ENCODE measurements at regions not wholly inside any gene's neighbourhood (a gene's known extent, or its start where the extent isn't known, plus 50 kb on each side); places are given as distances from the start of the nearest gene placed in this dataset.
A peak's percentile ranks its signal among the peaks of the same experiment; 100 is the strongest.

- Histone ChIP-seq H3K27me3 (ENCODE audit: control insufficient read depth, insufficient read depth, low read length) (no peaks in the 10 kb centered on the region), H3K4me1 (ENCODE audit: control insufficient read depth, insufficient read depth, low read length) (no peaks in the 10 kb centered on the region), H3K4me3 (ENCODE audit: low read depth, low read length) (no peak overlapping the region), H3K9me3 (ENCODE audit: control insufficient read depth, insufficient read depth, low read length) (no peaks in the 10 kb centered on the region), H3K27ac (ENCODE audit: low read depth, low read length) (no peak overlapping the region), H3K36me3 (ENCODE audit: control insufficient read depth, insufficient read depth, low read length) (no peaks in the 10 kb centered on the region)
- DNase-seq (ENCODE audit: low read depth in 4 of 6, low spot score in 6 of 6) = peak in 1 of 6 donors; percentile 16
Measured at GRCh38 chr4:34253239-34253638, 1991.1 kb downstream of the ARAP2 start.

GRCh38 chr4:34258176-34258575 is 1986.1 kb downstream of the ARAP2 start:
- whole genome bisulfite sequencing (ENCODE audit: insufficient coverage) = no CpG with 5 or more reads among the region's 2 CpGs
- Histone ChIP-seq H3K4me3 (ENCODE audit: low read depth, low read length) (no peak overlapping the region), H3K27ac (ENCODE audit: low read depth, low read length) (no peak overlapping the region), H3K9me3 (ENCODE audit: control insufficient read depth, insufficient read depth, low read length) (no peaks in the 10 kb centered on the region), H3K4me1 (ENCODE audit: control insufficient read depth, insufficient read depth, low read length) (no peaks in the 10 kb centered on the region), H3K36me3 (ENCODE audit: control insufficient read depth, insufficient read depth, low read length) (no peaks in the 10 kb centered on the region), H3K27me3 (ENCODE audit: control insufficient read depth, insufficient read depth, low read length) (no peaks in the 10 kb centered on the region)
- no peak for DNase-seq (ENCODE audit: low read depth in 4 of 6, low spot score in 6 of 6)

GRCh38 chr4:34261799-34262314 is 1982.5 kb downstream of the ARAP2 start:
- DNase-seq (ENCODE audit: low read depth in 4 of 6, low spot score in 6 of 6) = no peak
- H3K27ac ChIP-seq (ENCODE audit: low read depth, low read length) = no peak overlapping the region
- WGBS (ENCODE audit: insufficient coverage) = 96% methylated on average over 2 of the region's 2 CpGs
- H3K36me3 ChIP-seq (ENCODE audit: control insufficient read depth, insufficient read depth, low read length) = no peaks in the 10 kb centered on the region
- no peaks in the 10 kb centered on the region for H3K4me1 ChIP-seq (ENCODE audit: control insufficient read depth, insufficient read depth, low read length)
- no peak overlapping the region for H3K4me3 ChIP-seq (ENCODE audit: low read depth, low read length)
- no peaks in the 10 kb centered on the region for H3K9me3 ChIP-seq (ENCODE audit: control insufficient read depth, insufficient read depth, low read length)
- no peaks in the 10 kb centered on the region for H3K27me3 ChIP-seq (ENCODE audit: control insufficient read depth, insufficient read depth, low read length)

- Histone ChIP-seq H3K4me1 (ENCODE audit: control insufficient read depth, insufficient read depth, low read length) (no peaks in the 10 kb centered on the region), H3K9me3 (ENCODE audit: control insufficient read depth, insufficient read depth, low read length) (no peaks in the 10 kb centered on the region), H3K27ac (ENCODE audit: low read depth, low read length) (no peak overlapping the region), H3K36me3 (ENCODE audit: control insufficient read depth, insufficient read depth, low read length) (no peaks in the 10 kb centered on the region), H3K4me3 (ENCODE audit: low read depth, low read length) (no peak overlapping the region), H3K27me3 (ENCODE audit: control insufficient read depth, insufficient read depth, low read length) (no peaks in the 10 kb centered on the region)
- no peak for DNase-seq (ENCODE audit: low read depth in 4 of 6, low spot score in 6 of 6)
- WGBS (ENCODE audit: insufficient coverage) = no CpG with 5 or more reads among the region's 1 CpG
Measured at GRCh38 chr4:34269613-34270012, 1974.7 kb downstream of the ARAP2 start.

- 100% methylated on average over 2 of the region's 5 CpGs for WGBS (ENCODE audit: insufficient coverage)
- Histone ChIP-seq H3K27ac (ENCODE audit: low read depth, low read length) (no peak overlapping the region), H3K4me3 (ENCODE audit: low read depth, low read length) (no peak overlapping the region), H3K4me1 (ENCODE audit: control insufficient read depth, insufficient read depth, low read length) (no peaks in the 10 kb centered on the region), H3K9me3 (ENCODE audit: control insufficient read depth, insufficient read depth, low read length) (no peaks in the 10 kb centered on the region), H3K36me3 (ENCODE audit: control insufficient read depth, insufficient read depth, low read length) (no peaks in the 10 kb centered on the region), H3K27me3 (ENCODE audit: control insufficient read depth, insufficient read depth, low read length) (no peaks in the 10 kb centered on the region)
- no peak for DNase-seq (ENCODE audit: low read depth in 4 of 6, low spot score in 6 of 6)
Measured at GRCh38 chr4:34271479-34272355, 1972.6 kb downstream of the ARAP2 start.

GRCh38 chr4:34279011-34279410 is 1965.3 kb downstream of the ARAP2 start:
- H3K27ac ChIP-seq (ENCODE audit: low read depth, low read length) = no peak overlapping the region
- no peak overlapping the region for H3K4me3 ChIP-seq (ENCODE audit: low read depth, low read length)
- H3K36me3 ChIP-seq (ENCODE audit: control insufficient read depth, insufficient read depth, low read length) = no peaks in the 10 kb centered on the region
- no peaks in the 10 kb centered on the region for H3K27me3 ChIP-seq (ENCODE audit: control insufficient read depth, insufficient read depth, low read length)
- no peaks in the 10 kb centered on the region for H3K4me1 ChIP-seq (ENCODE audit: control insufficient read depth, insufficient read depth, low read length)
- DNase-seq (ENCODE audit: low read depth in 4 of 6, low spot score in 6 of 6) = no peak
- H3K9me3 ChIP-seq (ENCODE audit: control insufficient read depth, insufficient read depth, low read length) = no peaks in the 10 kb centered on the region

- peak in 1 of 6 donors; percentile 10 for DNase-seq (ENCODE audit: low read depth in 4 of 6, low spot score in 6 of 6)
- Histone ChIP-seq H3K9me3 (ENCODE audit: control insufficient read depth, insufficient read depth, low read length) (no peaks in the 10 kb centered on the region), H3K36me3 (ENCODE audit: control insufficient read depth, insufficient read depth, low read length) (no peaks in the 10 kb centered on the region), H3K27ac (ENCODE audit: low read depth, low read length) (no peak overlapping the region), H3K4me1 (ENCODE audit: control insufficient read depth, insufficient read depth, low read length) (no peaks in the 10 kb centered on the region), H3K27me3 (ENCODE audit: control insufficient read depth, insufficient read depth, low read length) (no peaks in the 10 kb centered on the region), H3K4me3 (ENCODE audit: low read depth, low read length) (no peak overlapping the region)
- 33% methylated on average over 1 of the region's 2 CpGs for WGBS (ENCODE audit: insufficient coverage)
Measured at GRCh38 chr4:34280131-34280530, 1964.2 kb downstream of the ARAP2 start.

GRCh38 chr4:34281826-34282225 is 1962.5 kb downstream of the ARAP2 start:
- WGBS (ENCODE audit: insufficient coverage) = 94% methylated on average over 3 of the region's 5 CpGs
- Histone ChIP-seq H3K27ac (ENCODE audit: low read depth, low read length) (no peak overlapping the region), H3K9me3 (ENCODE audit: control insufficient read depth, insufficient read depth, low read length) (no peaks in the 10 kb centered on the region)

GRCh38 chr4:34289489-34289888 is 1954.8 kb downstream of the ARAP2 start:
- Histone ChIP-seq H3K4me1 (ENCODE audit: control insufficient read depth, insufficient read depth, low read length) (no peaks in the 10 kb centered on the region), H3K9me3 (ENCODE audit: control insufficient read depth, insufficient read depth, low read length) (no peaks in the 10 kb centered on the region), H3K36me3 (ENCODE audit: control insufficient read depth, insufficient read depth, low read length) (no peaks in the 10 kb centered on the region), H3K4me3 (ENCODE audit: low read depth, low read length) (no peak overlapping the region), H3K27me3 (ENCODE audit: control insufficient read depth, insufficient read depth, low read length) (no peaks in the 10 kb centered on the region), H3K27ac (ENCODE audit: low read depth, low read length) (no peak overlapping the region)
- no CpG with 5 or more reads among the region's 3 CpGs for WGBS (ENCODE audit: insufficient coverage)
- no peak for DNase-seq (ENCODE audit: low read depth in 4 of 6, low spot score in 6 of 6)

More at GRCh38 chr4:34281826-34282225, 1962.5 kb downstream of the ARAP2 start:
- H3K4me1 ChIP-seq (ENCODE audit: control insufficient read depth, insufficient read depth, low read length) = no peaks in the 10 kb centered on the region
- H3K27me3 ChIP-seq (ENCODE audit: control insufficient read depth, insufficient read depth, low read length) = no peaks in the 10 kb centered on the region
- no peaks in the 10 kb centered on the region for H3K36me3 ChIP-seq (ENCODE audit: control insufficient read depth, insufficient read depth, low read length)
- H3K4me3 ChIP-seq (ENCODE audit: low read depth, low read length) = no peak overlapping the region
- DNase-seq (ENCODE audit: low read depth in 4 of 6, low spot score in 6 of 6) = no peak

GRCh38 chr4:34289962-34290361 is 1954.4 kb downstream of the ARAP2 start:
- Histone ChIP-seq H3K27me3 (ENCODE audit: control insufficient read depth, insufficient read depth, low read length) (no peaks in the 10 kb centered on the region), H3K4me3 (ENCODE audit: low read depth, low read length) (no peak overlapping the region), H3K27ac (ENCODE audit: low read depth, low read length) (no peak overlapping the region), H3K4me1 (ENCODE audit: control insufficient read depth, insufficient read depth, low read length) (no peaks in the 10 kb centered on the region), H3K36me3 (ENCODE audit: control insufficient read depth, insufficient read depth, low read length) (no peaks in the 10 kb centered on the region), H3K9me3 (ENCODE audit: control insufficient read depth, insufficient read depth, low read length) (no peaks in the 10 kb centered on the region)
- DNase-seq (ENCODE audit: low read depth in 4 of 6, low spot score in 6 of 6) = no peak
